HAP-1 (cell line): ENCODE measurements at regions not wholly inside any gene's neighbourhood (a gene's known extent, or its start where the extent isn't known, plus 50 kb on each side); places are given as distances from the start of the nearest gene placed in this dataset.
A peak's percentile ranks its signal among the peaks of the same experiment; 100 is the strongest.

Experiments
- DNase-seq, 2 experiments: peaks; one replicate each; pipeline ENCODE4 v3.0.0-alpha.2; 2016 to 2020; ENCODE audit warnings: low spot score in 2 of 2
- H3K27me3 ChIP-seq: fragments of 250-450 bp; sonication (Bioruptor Pico); 2 replicates; pipeline ENCODE4 v1.5.1; 2020; ENCODE audit warnings: low read depth, mild to moderate bottlenecking, moderate library complexity
- H3K36me3 ChIP-seq: fragments of 250-450 bp; sonication (Bioruptor Pico); replicated peaks from 2 replicates; pipeline ENCODE4 v1.5.1; 2020; ENCODE audit warnings: mild to moderate bottlenecking
- H3K4me1 ChIP-seq: fragments of 250-450 bp; sonication (Bioruptor Pico); 2 replicates; pipeline ENCODE4 v1.5.1; 2020; ENCODE audit warnings: mild to moderate bottlenecking
- H3K4me3 ChIP-seq: fragments of 250-450 bp; sonication (Bioruptor Pico); 2 replicates; pipeline ENCODE4 v1.5.1; 2020; ENCODE audit warnings: mild to moderate bottlenecking, moderate library complexity
- H3K9me3 ChIP-seq: fragments of 250-450 bp; sonication (Bioruptor Pico); 2 replicates; pipeline ENCODE4 v1.5.1; 2020; ENCODE audit warnings: mild to moderate bottlenecking, moderate library complexity
- in situ Hi-C: fragments of 300-500 bp; cut with MboI; formaldehyde crosslinking; loops from 3 replicates; pipeline ENCODE4 v1.14.3; 2020; ENCODE audit warnings: low sequenced_read_pairs, inconsistent platforms, mixed read lengths

- Histone ChIP-seq H3K9me3 (no peaks in the 10 kb centered on the region), H3K27me3 (no peaks in the 10 kb centered on the region), H3K4me1 (peaks cover 58% of the 10 kb centered on the region), H3K4me3 (no peak overlapping the region), H3K36me3 (no peaks in the 10 kb centered on the region)
- no peak for DNase-seq
- in situ Hi-C loops = no loop called here
Measured at GRCh38 chr5:124658867-124659557, 87.4 kb downstream of the ZNF608 start.

GRCh38 chr5:124655921-124656511 is 90.4 kb downstream of the ZNF608 start:
- in situ Hi-C loops = no loop called here
- H3K4me1 ChIP-seq = peaks cover 47% of the 10 kb centered on the region
- H3K27me3 ChIP-seq = no peaks in the 10 kb centered on the region
- H3K9me3 ChIP-seq = no peaks in the 10 kb centered on the region
- H3K36me3 ChIP-seq = no peaks in the 10 kb centered on the region
- peak in 1 of 2 experiments; percentile 23 for DNase-seq
- H3K4me3 ChIP-seq = no peak overlapping the region

GRCh38 chr5:124655251-124655917 is 91.1 kb downstream of the ZNF608 start:
- Histone ChIP-seq H3K4me1 (peaks cover 47% of the 10 kb centered on the region), H3K9me3 (no peaks in the 10 kb centered on the region), H3K36me3 (no peaks in the 10 kb centered on the region), H3K27me3 (no peaks in the 10 kb centered on the region), H3K4me3 (no peak overlapping the region)
- in situ Hi-C loops = no loop called here
- peak in 1 of 2 experiments; percentile 47 for DNase-seq

- DNase-seq = peak in 1 of 2 experiments; percentile 40
- Histone ChIP-seq H3K27me3 (no peaks in the 10 kb centered on the region), H3K4me3 (no peak overlapping the region), H3K9me3 (no peaks in the 10 kb centered on the region), H3K4me1 (peaks cover 47% of the 10 kb centered on the region), H3K36me3 (no peaks in the 10 kb centered on the region)
- in situ Hi-C loops = no loop called here
Measured at GRCh38 chr5:124654418-124654817, 92.0 kb downstream of the ZNF608 start.

- Histone ChIP-seq H3K4me1 (peaks cover 48% of the 10 kb centered on the region), H3K36me3 (no peaks in the 10 kb centered on the region), H3K9me3 (no peaks in the 10 kb centered on the region), H3K27me3 (no peaks in the 10 kb centered on the region), H3K4me3 (no peak overlapping the region)
- in situ Hi-C loops = no loop called here
- no peak for DNase-seq
Measured at GRCh38 chr5:124653666-124654065, 92.8 kb downstream of the ZNF608 start.

GRCh38 chr5:124652892-124653441 is 93.5 kb downstream of the ZNF608 start:
- in situ Hi-C loops = no loop called here
- H3K4me1 ChIP-seq = peaks cover 48% of the 10 kb centered on the region
- H3K27me3 ChIP-seq = no peaks in the 10 kb centered on the region
- no peak overlapping the region for H3K4me3 ChIP-seq
- no peaks in the 10 kb centered on the region for H3K9me3 ChIP-seq
- no peak for DNase-seq
- H3K36me3 ChIP-seq = no peaks in the 10 kb centered on the region

GRCh38 chr5:124652514-124652819 is 94.0 kb downstream of the ZNF608 start:
- H3K4me3 ChIP-seq = no peak overlapping the region
- no peaks in the 10 kb centered on the region for H3K27me3 ChIP-seq
- peaks cover 48% of the 10 kb centered on the region for H3K4me1 ChIP-seq
- in situ Hi-C loops = no loop called here
- peak in 1 of 2 experiments; percentile 49 for DNase-seq
- H3K9me3 ChIP-seq = no peaks in the 10 kb centered on the region
- H3K36me3 ChIP-seq = no peaks in the 10 kb centered on the region

GRCh38 chr5:124651663-124652513 is 94.6 kb downstream of the ZNF608 start:
- peak; percentile 91 to 93 for DNase-seq
- H3K4me3 ChIP-seq = peak overlapping the region; percentile 30
- H3K27me3 ChIP-seq = no peaks in the 10 kb centered on the region
- H3K36me3 ChIP-seq = no peaks in the 10 kb centered on the region
- no peaks in the 10 kb centered on the region for H3K9me3 ChIP-seq
- H3K4me1 ChIP-seq = peaks cover 48% of the 10 kb centered on the region
- in situ Hi-C loops = no loop called here

GRCh38 chr5:124650951-124651662 is 95.3 kb downstream of the ZNF608 start:
- Histone ChIP-seq H3K36me3 (no peaks in the 10 kb centered on the region), H3K4me1 (peaks cover 41% of the 10 kb centered on the region), H3K27me3 (no peaks in the 10 kb centered on the region), H3K4me3 (no peak overlapping the region), H3K9me3 (no peaks in the 10 kb centered on the region)
- in situ Hi-C loops = no loop called here
- peak in 1 of 2 experiments; percentile 53 for DNase-seq

GRCh38 chr5:124650147-124650561 is 96.3 kb downstream of the ZNF608 start:
- no peaks in the 10 kb centered on the region for H3K36me3 ChIP-seq
- H3K4me3 ChIP-seq = no peak overlapping the region
- no peaks in the 10 kb centered on the region for H3K9me3 ChIP-seq
- no peaks in the 10 kb centered on the region for H3K27me3 ChIP-seq
- peaks cover 33% of the 10 kb centered on the region for H3K4me1 ChIP-seq
- in situ Hi-C loops = no loop called here
- DNase-seq = no peak

- Histone ChIP-seq H3K36me3 (no peaks in the 10 kb centered on the region), H3K4me3 (no peak overlapping the region)
Measured at GRCh38 chr5:124649491-124650146, 96.8 kb downstream of the ZNF608 start.

GRCh38 chr5:124648902-124649467 is 97.5 kb downstream of the ZNF608 start:
- H3K4me1 ChIP-seq = peaks cover 33% of the 10 kb centered on the region
- DNase-seq = no peak
- no peaks in the 10 kb centered on the region for H3K36me3 ChIP-seq
- no peak overlapping the region for H3K4me3 ChIP-seq
- H3K9me3 ChIP-seq = no peaks in the 10 kb centered on the region
- in situ Hi-C loops = no loop called here
- H3K27me3 ChIP-seq = no peaks in the 10 kb centered on the region

More at GRCh38 chr5:124649491-124650146, 96.8 kb downstream of the ZNF608 start:
- peaks cover 33% of the 10 kb centered on the region for H3K4me1 ChIP-seq
- peak; percentile 41 to 42 for DNase-seq
- no peaks in the 10 kb centered on the region for H3K27me3 ChIP-seq
- H3K9me3 ChIP-seq = no peaks in the 10 kb centered on the region
- in situ Hi-C loops = no loop called here
